T-helper 17 cell (primary cell): ENCODE measurements at regions not wholly inside any gene's neighbourhood (a gene's known extent, or its start where the extent isn't known, plus 50 kb on each side); places are given as distances from the start of the nearest gene placed in this dataset.
"Not testable (repeated sequence)": the region's sequence is repeated elsewhere in the genome, so short reads cannot be mapped to it uniquely, and the experiment has no call there.

ENCODE experiments used
- ATAC-seq: fragments of 150-1000 bp; cut with Tn5 transposase; 2 replicates; pipeline ENCODE4 v1.10.0; 2021; ENCODE audit warnings: mild to moderate bottlenecking, moderate library complexity
- DNase-seq, 3 donors: peaks; one replicate each; pipeline versions ENCODE4 v3.0.0 to v3.0.0-alpha.2; 2020 to 2021
- H3K9me3 ChIP-seq: one replicate; pipeline ENCODE4 v1.7.0; 2013; ENCODE audit warnings: low read length, mild to moderate bottlenecking; ENCODE audit not compliant: control insufficient read depth, poor library complexity, severe bottlenecking
- H3K27ac Mint-ChIP-seq: one replicate; pipeline ENCODE4 v1.8.0; 2022; ENCODE audit warnings: mild to moderate bottlenecking, moderate library complexity, mixed read lengths
- H3K27me3 Mint-ChIP-seq: one replicate; pipeline ENCODE4 v1.8.0; 2022; ENCODE audit warnings: mixed read lengths
- H3K36me3 Mint-ChIP-seq: one replicate; pipeline ENCODE4 v1.8.0; 2022; ENCODE audit warnings: low read depth, mixed read lengths
- H3K4me1 Mint-ChIP-seq: one replicate; pipeline ENCODE4 v1.8.0; 2022; ENCODE audit warnings: mild to moderate bottlenecking, mixed read lengths
- H3K4me3 Mint-ChIP-seq: one replicate; pipeline ENCODE4 v1.8.0; 2022; ENCODE audit warnings: mild to moderate bottlenecking, moderate library complexity, mixed read lengths

DNA sequence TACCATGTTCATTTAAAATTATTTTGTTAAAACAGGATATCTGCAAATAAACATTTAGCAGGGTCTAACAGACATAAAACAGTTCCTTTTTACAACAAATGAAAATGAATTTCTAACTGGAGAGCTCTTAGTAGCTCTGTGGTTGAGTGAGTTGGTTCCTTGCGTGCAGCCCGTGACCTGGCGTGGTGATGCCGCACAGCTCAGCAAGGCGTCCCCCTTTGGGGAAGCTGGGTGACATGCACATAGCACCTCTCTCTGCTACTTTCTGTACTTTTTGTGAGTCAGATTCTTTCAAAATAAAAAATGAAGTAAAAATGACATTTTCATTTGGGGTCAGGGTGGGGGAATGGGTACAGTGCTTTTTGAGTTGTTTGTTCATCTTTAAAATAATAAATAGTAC, 73.3 kb upstream of the CRYM start:
- not testable (repeated sequence) for H3K9me3 ChIP-seq, ATAC-seq, H3K27ac Mint-ChIP-seq, H3K36me3 Mint-ChIP-seq, H3K4me3 Mint-ChIP-seq, H3K4me1 Mint-ChIP-seq, DNase-seq
- peaks cover 22% of the 10 kb centered on the region for H3K27me3 Mint-ChIP-seq

- H3K27ac Mint-ChIP-seq, H3K4me3 Mint-ChIP-seq, H3K36me3 Mint-ChIP-seq, ATAC-seq, H3K4me1 Mint-ChIP-seq, H3K9me3 ChIP-seq, DNase-seq: not testable (repeated sequence)
- peaks cover 16% of the 10 kb centered on the region for H3K27me3 Mint-ChIP-seq
These were observed 72.8 kb upstream of the CRYM start for GRCh38 chr16:21350851-21351250.

DNA sequence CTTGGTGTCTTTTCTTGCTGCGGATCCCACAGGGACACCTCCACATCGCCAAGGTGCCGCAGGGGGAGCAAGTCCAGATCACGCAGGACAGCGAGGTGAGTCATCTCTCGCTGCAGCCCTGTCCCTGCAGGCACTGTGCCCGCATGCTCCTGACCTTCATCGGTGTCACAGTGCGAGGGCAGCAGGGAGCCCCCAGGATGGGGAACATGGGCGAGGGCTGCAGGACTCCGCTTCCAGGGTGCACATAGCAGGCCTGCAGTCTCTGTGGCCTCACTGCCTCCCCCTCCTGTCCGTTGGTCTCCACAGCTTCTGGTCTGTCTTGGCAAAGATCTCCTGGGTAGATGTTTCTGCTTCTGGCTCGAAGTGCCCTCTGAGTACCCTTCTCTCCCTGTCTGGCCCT, 71.2 kb upstream of the CRYM start:
- not testable (repeated sequence) for DNase-seq, H3K4me3 Mint-ChIP-seq, H3K9me3 ChIP-seq, H3K36me3 Mint-ChIP-seq, H3K27ac Mint-ChIP-seq, H3K4me1 Mint-ChIP-seq, ATAC-seq
- H3K27me3 Mint-ChIP-seq = peaks cover 17% of the 10 kb centered on the region

DNA sequence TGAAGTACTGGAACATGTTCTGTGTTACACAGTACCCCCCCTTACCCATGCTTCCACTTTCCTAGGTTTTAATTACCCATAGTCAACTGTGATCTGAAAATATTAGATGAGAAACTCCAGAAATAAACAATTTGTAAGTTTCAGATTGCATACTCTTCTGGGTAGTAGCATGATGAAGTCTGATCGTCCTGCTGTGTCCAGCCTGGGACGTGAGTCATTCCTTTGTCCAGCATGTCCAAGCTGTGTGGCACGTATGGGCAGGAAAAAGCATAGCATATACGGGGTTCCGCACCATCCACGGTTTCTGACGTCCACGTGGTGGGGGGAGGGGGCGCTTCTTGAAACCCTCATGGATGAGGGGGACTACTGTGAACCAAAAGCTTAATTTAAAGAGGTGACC, 70.7 kb upstream of the CRYM start:
- not testable (repeated sequence) for H3K4me1 Mint-ChIP-seq, H3K4me3 Mint-ChIP-seq, DNase-seq, H3K27ac Mint-ChIP-seq, H3K9me3 ChIP-seq, H3K36me3 Mint-ChIP-seq, ATAC-seq
- peaks cover 17% of the 10 kb centered on the region for H3K27me3 Mint-ChIP-seq

DNA sequence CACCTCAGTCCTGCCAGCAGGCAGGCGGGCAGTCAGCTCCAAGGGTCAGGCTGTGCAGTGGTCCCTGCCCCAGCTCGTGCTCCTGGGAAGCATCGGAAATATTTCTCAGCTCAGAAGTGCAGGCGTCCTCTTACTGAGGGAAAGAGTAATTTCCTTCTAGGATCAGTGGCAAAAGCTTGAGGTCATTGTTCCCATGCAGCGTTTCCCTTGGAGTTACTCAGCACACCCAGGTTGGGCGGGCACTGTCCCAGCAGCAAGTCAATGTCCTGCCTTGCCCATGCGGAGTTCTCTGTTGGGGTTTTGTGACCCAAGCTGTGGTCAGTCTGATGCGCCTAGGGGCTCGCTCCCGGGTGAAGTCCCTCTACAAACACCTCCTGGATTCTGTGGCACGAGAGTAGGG, 69.4 kb upstream of the CRYM start:
- not testable (repeated sequence) for H3K9me3 ChIP-seq, H3K27ac Mint-ChIP-seq, DNase-seq, ATAC-seq, H3K36me3 Mint-ChIP-seq, H3K4me3 Mint-ChIP-seq, H3K4me1 Mint-ChIP-seq
- peaks cover 17% of the 10 kb centered on the region for H3K27me3 Mint-ChIP-seq

DNA sequence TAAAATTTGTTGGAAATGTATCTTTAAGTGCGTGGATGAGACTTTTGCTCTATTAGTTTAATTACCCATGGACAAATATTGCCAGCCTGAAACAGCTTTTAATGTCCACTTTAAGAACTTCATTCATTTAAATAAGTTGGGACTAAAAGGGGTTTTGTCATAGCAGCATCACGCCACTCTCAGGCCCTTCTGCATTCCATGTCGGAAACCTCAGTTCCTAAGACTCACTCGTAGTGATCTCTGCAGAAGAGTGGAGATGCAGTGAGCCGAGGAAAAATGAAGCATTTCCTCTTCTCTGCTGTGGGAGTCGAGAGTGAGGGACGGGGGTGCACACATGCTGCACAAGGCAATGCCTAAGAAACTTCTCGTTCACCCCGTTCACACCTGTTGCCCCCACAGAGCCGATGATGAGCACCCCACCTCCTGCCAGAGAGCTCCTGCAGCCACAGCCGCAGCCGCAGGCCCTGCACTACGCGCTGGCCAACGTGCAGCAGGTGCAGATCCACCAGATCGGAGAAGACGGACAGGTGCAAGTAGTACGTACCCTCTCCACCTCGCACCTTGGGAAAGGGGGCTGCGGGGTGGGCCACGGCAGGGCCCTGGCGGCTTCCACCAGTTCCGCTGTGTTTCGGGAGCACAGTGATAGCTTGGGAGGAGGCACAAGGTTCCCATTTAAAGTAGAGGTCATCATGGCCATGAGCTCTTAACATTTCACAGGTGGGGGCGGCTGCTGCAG, 68.8 kb upstream of the CRYM start:
- not testable (repeated sequence) for H3K4me3 Mint-ChIP-seq, H3K36me3 Mint-ChIP-seq, H3K9me3 ChIP-seq, DNase-seq, H3K27ac Mint-ChIP-seq, ATAC-seq, H3K4me1 Mint-ChIP-seq
- H3K27me3 Mint-ChIP-seq = peaks cover 17% of the 10 kb centered on the region

GRCh38 chr16:21344361-21344912, 66.3 kb upstream of the CRYM start:
- not testable (repeated sequence) for H3K4me3 Mint-ChIP-seq, H3K36me3 Mint-ChIP-seq, H3K27me3 Mint-ChIP-seq, H3K9me3 ChIP-seq, H3K4me1 Mint-ChIP-seq, DNase-seq, ATAC-seq, H3K27ac Mint-ChIP-seq

GRCh38 chr16:21341101-21341500, 63.0 kb upstream of the CRYM start:
- ATAC-seq (no peak), DNase-seq (no peak)
- no peaks in the 10 kb centered on the region for H3K4me1 Mint-ChIP-seq
- no peaks in the 10 kb centered on the region for H3K9me3 ChIP-seq
- no peak overlapping the region for H3K4me3 Mint-ChIP-seq
- no peak overlapping the region for H3K27ac Mint-ChIP-seq
- H3K36me3 Mint-ChIP-seq = no peaks in the 10 kb centered on the region
- peaks cover 15% of the 10 kb centered on the region for H3K27me3 Mint-ChIP-seq

DNA sequence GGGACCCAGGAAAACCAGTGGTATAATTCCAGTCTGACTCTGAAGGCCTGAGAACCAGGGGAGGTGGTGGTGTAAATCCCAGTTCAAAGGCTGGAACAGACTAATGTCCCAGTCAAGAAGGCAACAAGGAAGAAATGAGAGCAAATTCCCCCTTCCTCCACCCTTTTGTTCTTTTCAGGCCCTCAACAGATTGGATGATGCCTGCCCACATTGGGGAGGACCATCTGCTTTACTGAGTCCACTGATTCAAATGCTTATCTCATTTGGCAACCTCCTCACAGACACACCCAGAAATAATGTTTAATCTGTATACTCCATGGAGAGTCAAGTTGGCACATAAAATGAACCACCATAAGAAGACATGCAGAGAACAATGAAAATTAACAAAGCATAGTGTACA, 61.9 kb upstream of the CRYM start:
- H3K9me3 ChIP-seq = no peaks in the 10 kb centered on the region
- peaks cover 24% of the 10 kb centered on the region for H3K27me3 Mint-ChIP-seq
- DNase-seq = no peak
- H3K27ac Mint-ChIP-seq = no peak overlapping the region
- H3K4me3 Mint-ChIP-seq = no peak overlapping the region
- H3K4me1 Mint-ChIP-seq = no peaks in the 10 kb centered on the region
- no peaks in the 10 kb centered on the region for H3K36me3 Mint-ChIP-seq
- no peak for ATAC-seq

- Mint-ChIP-seq H3K27ac (no peak overlapping the region), H3K4me3 (no peak overlapping the region), H3K36me3 (no peaks in the 10 kb centered on the region), H3K4me1 (no peaks in the 10 kb centered on the region), H3K27me3 (peaks cover 26% of the 10 kb centered on the region)
- ATAC-seq = no peak
- DNase-seq = no peak
- no peaks in the 10 kb centered on the region for H3K9me3 ChIP-seq
These were observed 61.2 kb upstream of the CRYM start for GRCh38 chr16:21339269-21339641.

DNA sequence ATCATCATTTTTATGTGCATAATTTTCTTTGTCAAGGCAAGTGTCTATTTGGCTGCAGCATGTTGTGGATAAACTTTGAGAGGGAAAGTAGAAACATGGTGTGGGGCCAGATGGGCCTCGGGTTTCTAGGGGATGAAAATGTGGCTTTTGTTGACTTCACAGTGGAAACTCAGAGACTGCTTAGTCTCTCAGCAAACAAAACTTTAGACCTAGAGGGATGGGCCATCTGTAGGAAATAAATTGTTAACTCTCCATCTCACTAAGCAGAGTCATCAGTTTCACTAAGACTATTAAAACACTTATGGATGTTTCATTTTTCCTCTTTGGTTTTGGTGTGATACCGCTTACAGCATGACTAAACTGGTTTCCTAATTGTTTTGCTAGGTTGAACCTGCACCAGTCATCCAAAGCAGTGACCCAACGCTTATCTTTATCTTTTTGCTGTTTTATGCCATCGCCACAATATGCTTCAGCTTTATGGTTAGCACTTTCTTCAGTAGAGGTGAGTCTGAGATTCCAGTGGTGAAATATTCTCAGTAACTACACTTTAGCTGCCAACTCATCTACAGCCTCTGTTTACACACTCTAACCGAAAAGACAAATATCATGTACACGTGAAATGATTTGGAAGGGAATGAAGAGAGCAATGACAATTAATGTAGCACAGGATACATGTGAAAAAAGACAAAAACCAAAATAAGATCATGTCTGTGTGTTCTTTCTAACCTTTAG, 60.6 kb upstream of the CRYM start:
- peaks cover 31% of the 10 kb centered on the region for H3K27me3 Mint-ChIP-seq
- no peaks in the 10 kb centered on the region for H3K9me3 ChIP-seq
- no peaks in the 10 kb centered on the region for H3K4me1 Mint-ChIP-seq
- no peak overlapping the region for H3K27ac Mint-ChIP-seq
- no peaks in the 10 kb centered on the region for H3K36me3 Mint-ChIP-seq
- no peak overlapping the region for H3K4me3 Mint-ChIP-seq
- ATAC-seq (no peak), DNase-seq (no peak)

- no peaks in the 10 kb centered on the region for H3K9me3 ChIP-seq
- Mint-ChIP-seq H3K36me3 (no peaks in the 10 kb centered on the region), H3K4me3 (no peak overlapping the region), H3K27ac (no peak overlapping the region), H3K27me3 (peaks cover 44% of the 10 kb centered on the region), H3K4me1 (no peaks in the 10 kb centered on the region)
- no peak for ATAC-seq
- no peak for DNase-seq
These were observed 58.1 kb upstream of the CRYM start for GRCh38 chr16:21336231-21336630.

- H3K27me3 Mint-ChIP-seq = peaks cover 44% of the 10 kb centered on the region
- not testable (repeated sequence) for H3K9me3 ChIP-seq, H3K27ac Mint-ChIP-seq, H3K4me1 Mint-ChIP-seq, DNase-seq, H3K4me3 Mint-ChIP-seq, H3K36me3 Mint-ChIP-seq, ATAC-seq
These were observed 56.4 kb upstream of the CRYM start for GRCh38 chr16:21334188-21335146.
